ENCODE measurements at regions not wholly inside any gene's neighbourhood (a gene's known extent, or its start where the extent isn't known, plus 50 kb on each side); places are given as distances from the start of the nearest gene placed in this dataset.

DNA sequence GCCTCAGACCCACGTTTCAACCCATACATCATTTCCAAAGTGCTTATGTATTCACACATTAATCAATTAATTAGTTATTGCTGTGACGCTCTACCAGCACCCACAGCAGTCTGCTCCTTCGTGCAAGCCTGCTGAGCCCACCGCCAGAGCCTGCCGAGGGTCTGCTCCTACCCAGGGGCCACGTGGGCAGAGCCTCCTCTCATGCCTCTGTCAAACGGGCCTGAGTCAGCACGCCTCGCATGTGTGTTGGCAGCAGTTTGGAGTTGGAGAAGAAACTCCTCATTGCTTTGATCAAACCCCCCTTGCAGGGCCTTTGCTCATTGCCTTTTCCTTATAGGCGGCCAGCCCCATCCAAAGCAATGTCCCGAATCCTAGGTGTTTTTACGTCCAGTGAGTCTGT lies 256.2 kb upstream of the IRX4 start:
- no peak for FAIRE-seq
- Histone ChIP-seq H3K4me3 (ENCODE audit: insufficient read depth, low read depth, low read length) (no peak overlapping the region), H3K4me1 (ENCODE audit: insufficient read depth, low read length) (no peaks in the 10 kb centered on the region), H2AFZ (ENCODE audit: low read depth, low read length) (no peak overlapping the region), H3K9me3 (ENCODE audit: insufficient read depth, low read depth, low read length) (peaks cover 6% of the 10 kb centered on the region), H3K4me2 (ENCODE audit: low read length) (no peak overlapping the region), H3K9ac (ENCODE audit: low read length) (no peak overlapping the region), H4K20me1 (ENCODE audit: insufficient read depth, low read length) (no peaks in the 10 kb centered on the region), H3K27me3 (ENCODE audit: insufficient read depth, low read length) (no peaks in the 10 kb centered on the region), H3K79me2 (ENCODE audit: insufficient read depth, low read length) (no peaks in the 10 kb centered on the region), H3K36me3 (ENCODE audit: insufficient read depth, low read length) (no peaks in the 10 kb centered on the region), H3K27ac (ENCODE audit: low read depth, low read length) (no peak overlapping the region)
- DNase-seq (ENCODE audit: low read depth): no peak
- H3K9me3 Mint-ChIP-seq (ENCODE audit: unreplicated experiment): no peaks in the 10 kb centered on the region
- no peak overlapping the region for H3K27ac Mint-ChIP-seq (ENCODE audit: unreplicated experiment)
- no peaks in the 10 kb centered on the region for H3K36me3 Mint-ChIP-seq (ENCODE audit: low read depth, unreplicated experiment)
- H3K4me1 Mint-ChIP-seq (ENCODE audit: low read depth, unreplicated experiment): peaks cover 15% of the 10 kb centered on the region
- peaks cover 20% of the 10 kb centered on the region for H3K27me3 Mint-ChIP-seq (ENCODE audit: low read depth, unreplicated experiment)
- TF ChIP-seq EZH2 (IDR thresholded peaks at IDR 0.05; ENCODE audit: insufficient read depth, low read length): no peak
- TF ChIP-seq, protein P1, sequence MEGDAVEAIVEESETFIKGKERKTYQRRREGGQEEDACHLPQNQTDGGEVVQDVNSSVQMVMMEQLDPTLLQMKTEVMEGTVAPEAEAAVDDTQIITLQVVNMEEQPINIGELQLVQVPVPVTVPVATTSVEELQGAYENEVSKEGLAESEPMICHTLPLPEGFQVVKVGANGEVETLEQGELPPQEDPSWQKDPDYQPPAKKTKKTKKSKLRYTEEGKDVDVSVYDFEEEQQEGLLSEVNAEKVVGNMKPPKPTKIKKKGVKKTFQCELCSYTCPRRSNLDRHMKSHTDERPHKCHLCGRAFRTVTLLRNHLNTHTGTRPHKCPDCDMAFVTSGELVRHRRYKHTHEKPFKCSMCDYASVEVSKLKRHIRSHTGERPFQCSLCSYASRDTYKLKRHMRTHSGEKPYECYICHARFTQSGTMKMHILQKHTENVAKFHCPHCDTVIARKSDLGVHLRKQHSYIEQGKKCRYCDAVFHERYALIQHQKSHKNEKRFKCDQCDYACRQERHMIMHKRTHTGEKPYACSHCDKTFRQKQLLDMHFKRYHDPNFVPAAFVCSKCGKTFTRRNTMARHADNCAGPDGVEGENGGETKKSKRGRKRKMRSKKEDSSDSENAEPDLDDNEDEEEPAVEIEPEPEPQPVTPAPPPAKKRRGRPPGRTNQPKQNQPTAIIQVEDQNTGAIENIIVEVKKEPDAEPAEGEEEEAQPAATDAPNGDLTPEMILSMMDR (IDR thresholded peaks at IDR 0.05; ENCODE audit: insufficient read depth, low read depth, low read length): no peak
- no peak overlapping the region for H3K4me3 Mint-ChIP-seq (ENCODE audit: unreplicated experiment)

DNA sequence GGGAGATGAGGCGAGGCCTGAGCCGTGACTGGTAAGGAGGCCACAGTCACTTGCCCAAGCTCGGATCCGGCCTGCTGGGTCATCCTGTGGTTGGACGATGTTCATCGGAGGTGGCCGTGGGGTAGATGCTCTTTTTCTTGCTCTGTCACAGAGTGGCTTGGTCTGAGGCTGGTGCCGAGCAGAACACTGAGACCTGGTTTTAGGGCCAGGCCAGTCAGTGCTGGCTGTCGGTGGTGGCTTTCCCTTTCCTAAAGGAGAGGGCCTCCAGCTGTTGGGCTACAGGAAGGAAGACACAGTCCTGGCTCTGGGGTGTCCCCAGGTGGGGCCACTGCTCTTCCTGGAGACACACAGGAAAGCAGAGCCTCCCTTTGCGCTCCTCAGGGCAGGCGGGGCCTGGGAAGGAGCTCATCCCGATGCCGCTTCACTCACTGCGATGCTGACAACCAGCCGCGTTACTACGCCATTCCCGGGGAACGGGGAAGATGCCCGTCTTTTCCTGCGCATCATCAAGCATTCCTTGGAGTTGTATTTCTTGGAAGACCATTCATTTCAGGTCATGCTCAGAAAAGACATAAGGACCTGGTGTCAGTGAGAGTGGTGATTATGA lies 254.8 kb upstream of the IRX4 start:
- Histone ChIP-seq H3K4me2 (ENCODE audit: low read length) (no peak overlapping the region), H3K79me2 (ENCODE audit: insufficient read depth, low read length) (no peaks in the 10 kb centered on the region), H3K36me3 (ENCODE audit: insufficient read depth, low read length) (no peaks in the 10 kb centered on the region), H3K4me1 (ENCODE audit: insufficient read depth, low read length) (no peaks in the 10 kb centered on the region), H2AFZ (ENCODE audit: low read depth, low read length) (no peak overlapping the region), H3K27me3 (ENCODE audit: insufficient read depth, low read length) (no peaks in the 10 kb centered on the region), H3K9ac (ENCODE audit: low read length) (no peak overlapping the region), H3K9me3 (ENCODE audit: insufficient read depth, low read depth, low read length) (peaks cover 8% of the 10 kb centered on the region), H4K20me1 (ENCODE audit: insufficient read depth, low read length) (no peaks in the 10 kb centered on the region), H3K4me3 (ENCODE audit: insufficient read depth, low read depth, low read length) (no peak overlapping the region), H3K27ac (ENCODE audit: low read depth, low read length) (no peak overlapping the region)
- Mint-ChIP-seq H3K9me3 (ENCODE audit: unreplicated experiment) (no peaks in the 10 kb centered on the region), H3K4me1 (ENCODE audit: low read depth, unreplicated experiment) (peaks cover 20% of the 10 kb centered on the region), H3K36me3 (ENCODE audit: low read depth, unreplicated experiment) (no peaks in the 10 kb centered on the region), H3K4me3 (ENCODE audit: unreplicated experiment) (no peak overlapping the region), H3K27me3 (ENCODE audit: low read depth, unreplicated experiment) (peaks cover 19% of the 10 kb centered on the region), H3K27ac (ENCODE audit: unreplicated experiment) (no peak overlapping the region)
- TF ChIP-seq EZH2 (IDR thresholded peaks at IDR 0.05; ENCODE audit: insufficient read depth, low read length): no peak
- TF ChIP-seq, protein P1 (IDR thresholded peaks at IDR 0.05; ENCODE audit: insufficient read depth, low read depth, low read length): no peak
- DNase-seq (ENCODE audit: low read depth) (no peak), FAIRE-seq (no peak)

- Histone ChIP-seq H3K79me2 (ENCODE audit: insufficient read depth, low read length) (no peaks in the 10 kb centered on the region), H3K27me3 (ENCODE audit: insufficient read depth, low read length) (no peaks in the 10 kb centered on the region), H3K9me3 (ENCODE audit: insufficient read depth, low read depth, low read length) (peaks cover 10% of the 10 kb centered on the region), H3K4me1 (ENCODE audit: insufficient read depth, low read length) (no peaks in the 10 kb centered on the region), H3K9ac (ENCODE audit: low read length) (no peak overlapping the region), H2AFZ (ENCODE audit: low read depth, low read length) (no peak overlapping the region), H4K20me1 (ENCODE audit: insufficient read depth, low read length) (no peaks in the 10 kb centered on the region), H3K4me2 (ENCODE audit: low read length) (no peak overlapping the region), H3K36me3 (ENCODE audit: insufficient read depth, low read length) (no peaks in the 10 kb centered on the region), H3K27ac (ENCODE audit: low read depth, low read length) (no peak overlapping the region), H3K4me3 (ENCODE audit: insufficient read depth, low read depth, low read length) (no peak overlapping the region)
- Mint-ChIP-seq H3K4me1 (ENCODE audit: low read depth, unreplicated experiment) (peaks cover 20% of the 10 kb centered on the region), H3K9me3 (ENCODE audit: unreplicated experiment) (no peaks in the 10 kb centered on the region), H3K27ac (ENCODE audit: unreplicated experiment) (no peak overlapping the region), H3K4me3 (ENCODE audit: unreplicated experiment) (no peak overlapping the region), H3K36me3 (ENCODE audit: low read depth, unreplicated experiment) (no peaks in the 10 kb centered on the region), H3K27me3 (ENCODE audit: low read depth, unreplicated experiment) (peaks cover 12% of the 10 kb centered on the region)
- TF ChIP-seq, protein P1 (IDR thresholded peaks at IDR 0.05; ENCODE audit: insufficient read depth, low read depth, low read length): no peak
- no peak for TF ChIP-seq EZH2 (IDR thresholded peaks at IDR 0.05; ENCODE audit: insufficient read depth, low read length)
- DNase-seq (ENCODE audit: low read depth): no peak
- no peak for FAIRE-seq
These were observed 254.1 kb upstream of the IRX4 start for GRCh38 chr5:2136728-2137333.

Measured in astrocyte (in vitro differentiated cells and primary cell).